HEK293 (cell line): ENCODE measurements at regions not wholly inside any gene's neighbourhood (a gene's known extent, or its start where the extent isn't known, plus 50 kb on each side); places are given as distances from the start of the nearest gene placed in this dataset.

Experiments used
- CTCF ChIA-PET: fragments of 350-600 bp; formaldehyde crosslinking; extraction: SDS; loops from one replicate; lab custom pipeline; 2021; ENCODE audit warnings: antibody characterized with exemption; lab: Yijun Ruan, JAX
- POLR2A ChIA-PET: fragments of 300-600 bp; formaldehyde crosslinking; extraction: SDS; loops from one replicate; lab custom pipeline; 2020; ENCODE audit warnings: antibody characterized with exemption, inconsistent platforms; lab: Yijun Ruan, JAX
- H3K27ac ChIP-seq: fragments of 200-500 bp; sonication (Bioruptor generic); 2 replicates; pipeline ENCODE4 v1.5.1; 2014; ENCODE audit warnings: low read depth, low read length, control low read depth, inconsistent platforms; ENCODE audit errors: extremely low read depth
- H3K36me3 ChIP-seq, 2 experiments: fragments of 200-500 bp in 1 of 2; sonication (Bioruptor generic) in 1 of 2; 1 replicate in 1 of 2; 2 replicates in 1 of 2; pipeline ENCODE4 v1.5.1; 2014 to 2017; ENCODE audit warnings: inconsistent platforms in 2 of 2, low read length in 2 of 2; ENCODE audit not compliant: control insufficient read depth in 2 of 2, insufficient read depth in 1 of 2
- H3K4me1 ChIP-seq: fragments of 200-500 bp; sonication (Bioruptor generic); 2 replicates; pipeline ENCODE4 v1.5.1; 2014; ENCODE audit warnings: mild to moderate bottlenecking, low read length, inconsistent platforms; ENCODE audit not compliant: control insufficient read depth, insufficient read depth
- H3K4me3 ChIP-seq: 2 replicates; pipeline ENCODE4 v1.5.1; 2011; ENCODE audit warnings: low read depth, mild to moderate bottlenecking, control low read depth, low read length, moderate library complexity
- H3K9me3 ChIP-seq: fragments of 200-500 bp; sonication (Bioruptor generic); 2 replicates; pipeline ENCODE4 v1.5.1; 2014; ENCODE audit warnings: low read depth, low read length, inconsistent platforms; ENCODE audit not compliant: control insufficient read depth, insufficient read depth
- ELK4 ChIP-seq: IDR thresholded peaks from 2 replicates; pipeline ENCODE4 v1.6.1; 2011; ENCODE audit warnings: mild to moderate bottlenecking, low read depth, low read length, borderline replicate concordance
- IKZF3 ChIP-seq: fragments of 450-650 bp; IDR thresholded peaks from 2 replicates; pipeline ENCODE4 v1.5.0; 2018; ENCODE audit warnings: missing biosample characterization, mild to moderate bottlenecking, missing genetic modification characterization, moderate library complexity
- OVOL3 ChIP-seq: fragments of 450-650 bp; formaldehyde crosslinking; IDR thresholded peaks from 2 replicates; pipeline ENCODE4 v1.5.1; 2016; ENCODE audit warnings: missing biosample characterization, missing genetic modification characterization
- SP2 ChIP-seq: fragments of 450-650 bp; formaldehyde crosslinking; IDR thresholded peaks from 2 replicates; pipeline ENCODE4 v1.5.1; 2016; ENCODE audit warnings: missing biosample characterization, missing genetic modification characterization
- ZBTB6 ChIP-seq: fragments of 450-650 bp; formaldehyde crosslinking; IDR thresholded peaks from 2 replicates; pipeline ENCODE4 v1.5.1; 2017; ENCODE audit warnings: missing biosample characterization, missing genetic modification characterization
- ZBTB8A ChIP-seq: fragments of 450-650 bp; formaldehyde crosslinking; IDR thresholded peaks from 2 replicates; pipeline ENCODE4 v1.5.1; 2016; ENCODE audit warnings: missing biosample characterization, missing genetic modification characterization
- ZNF146 ChIP-seq: fragments of 450-650 bp; formaldehyde crosslinking; IDR thresholded peaks from 2 replicates; pipeline ENCODE4 v1.5.1; 2016; ENCODE audit warnings: missing biosample characterization, missing genetic modification characterization
- ZNF184 ChIP-seq: fragments of 450-650 bp; IDR thresholded peaks from 2 replicates; pipeline ENCODE4 v1.5.1; 2018; ENCODE audit warnings: missing biosample characterization, mild to moderate bottlenecking, missing genetic modification characterization
- ZNF211 ChIP-seq: fragments of 450-650 bp; formaldehyde crosslinking; IDR thresholded peaks from 2 replicates; pipeline ENCODE4 v1.5.1; 2016; ENCODE audit warnings: low read depth, missing biosample characterization, missing genetic modification characterization
- ZNF221 ChIP-seq: fragments of 450-650 bp; formaldehyde crosslinking; IDR thresholded peaks from 2 replicates; pipeline ENCODE4 v1.5.1; 2017; ENCODE audit warnings: missing biosample characterization, missing genetic modification characterization, borderline replicate concordance
- ZNF239 ChIP-seq: fragments of 450-650 bp; formaldehyde crosslinking; IDR thresholded peaks from 2 replicates; pipeline ENCODE4 v1.5.1; 2016; ENCODE audit warnings: missing biosample characterization, missing genetic modification characterization
- ZNF24 ChIP-seq: fragments of 450-650 bp; formaldehyde crosslinking; IDR thresholded peaks from 2 replicates; pipeline ENCODE4 v1.5.1; 2016; ENCODE audit warnings: missing biosample characterization, missing genetic modification characterization
- ZNF324 ChIP-seq: fragments of 450-650 bp; formaldehyde crosslinking; IDR thresholded peaks from 2 replicates; pipeline ENCODE4 v1.5.1; 2016; ENCODE audit warnings: missing biosample characterization, missing genetic modification characterization
- ZNF354C ChIP-seq: fragments of 450-650 bp; formaldehyde crosslinking; IDR thresholded peaks from 2 replicates; pipeline ENCODE4 v1.5.1; 2016; ENCODE audit warnings: missing biosample characterization, missing genetic modification characterization, low read depth, borderline replicate concordance
- ZNF416 ChIP-seq: fragments of 450-650 bp; formaldehyde crosslinking; IDR thresholded peaks from 2 replicates; pipeline ENCODE4 v1.5.1; 2016; ENCODE audit warnings: missing biosample characterization, missing genetic modification characterization
- ZNF449 ChIP-seq: fragments of 450-650 bp; formaldehyde crosslinking; IDR thresholded peaks from 2 replicates; pipeline ENCODE4 v1.5.1; 2017; ENCODE audit warnings: missing biosample characterization, mild to moderate bottlenecking, missing genetic modification characterization, moderate library complexity
- ZNF544 ChIP-seq: fragments of 450-650 bp; formaldehyde crosslinking; IDR thresholded peaks from 2 replicates; pipeline ENCODE4 v1.5.0; 2017; ENCODE audit warnings: missing biosample characterization, missing genetic modification characterization
- ZNF560 ChIP-seq: fragments of 450-650 bp; formaldehyde crosslinking; IDR thresholded peaks from 2 replicates; pipeline ENCODE4 v1.5.1; 2017; ENCODE audit warnings: missing biosample characterization, missing genetic modification characterization, borderline replicate concordance
- ZNF624 ChIP-seq: fragments of 450-650 bp; formaldehyde crosslinking; IDR thresholded peaks from 2 replicates; pipeline ENCODE4 v1.5.1; 2017; ENCODE audit warnings: missing biosample characterization, missing genetic modification characterization
- ZNF658 ChIP-seq: fragments of 450-650 bp; formaldehyde crosslinking; IDR thresholded peaks from 2 replicates; pipeline ENCODE4; 2016; ENCODE audit warnings: missing biosample characterization, missing genetic modification characterization
- ZNF664 ChIP-seq: fragments of 450-650 bp; formaldehyde crosslinking; IDR thresholded peaks from 2 replicates; pipeline ENCODE4 v1.5.1; 2016; ENCODE audit warnings: missing biosample characterization, missing genetic modification characterization
- ZSCAN16 ChIP-seq: fragments of 450-650 bp; formaldehyde crosslinking; IDR thresholded peaks from 2 replicates; pipeline ENCODE4 v1.5.1; 2016; ENCODE audit warnings: missing biosample characterization, missing genetic modification characterization

- TF ChIP-seq ZNF449 (tag by site-specific recombination), result no peak
- no peak for TF ChIP-seq IKZF3 (tag by site-specific recombination)
- TF ChIP-seq ZNF184 (tag by site-specific recombination), result no peak
- TF ChIP-seq ZNF560 (tag by site-specific recombination), result no peak
- TF ChIP-seq ZBTB6, result no peak
- no peak for TF ChIP-seq ZNF664 (tag by site-specific recombination)
- TF ChIP-seq ZNF544 (tag by site-specific recombination), result no peak
- TF ChIP-seq ZNF24, result no peak
- no peak for TF ChIP-seq ZNF146 (tag by site-specific recombination)
- no peak for TF ChIP-seq ELK4
- no peak for TF ChIP-seq SP2 (tag by site-specific recombination)
- no peak for TF ChIP-seq ZBTB8A (tag by site-specific recombination)
- no peak for TF ChIP-seq ZNF221 (tag by site-specific recombination)
- TF ChIP-seq ZNF416 (tag by site-specific recombination), result no peak
- TF ChIP-seq ZNF239 (tag by site-specific recombination), result no peak
- no peak for TF ChIP-seq ZNF324 (tag by site-specific recombination)
- TF ChIP-seq OVOL3 (tag by site-specific recombination), result no peak
- no peak for TF ChIP-seq ZNF658
- no peaks in the 10 kb centered on the region for H3K36me3 ChIP-seq
- no peak overlapping the region for H3K27ac ChIP-seq
- no peaks in the 10 kb centered on the region for H3K9me3 ChIP-seq
- H3K4me3 ChIP-seq, result no peak overlapping the region
- H3K4me1 ChIP-seq, result no peaks in the 10 kb centered on the region
- CTCF ChIA-PET, result interaction anchor here (0.7 kb wide), 1 partner anchor 1454 kb away, joined by 3 read pairs; no protein-coding TSS in a partner anchor
- POLR2A ChIA-PET, result no interaction called here
Observed at GRCh38 chr10:3271354-3272115, 99.0 kb upstream of the PITRM1 start.

- no peak overlapping the region for H3K4me3 ChIP-seq
- TF ChIP-seq ZNF354C (tag by site-specific recombination) (no peak), ZSCAN16 (no peak), ZNF624 (tag by site-specific recombination) (no peak), ZNF211 (tag by site-specific recombination) (no peak)
- TF ChIP-seq, all 188 proteins: peak for 0
- H3K4me1 ChIP-seq, result no peaks in the 10 kb centered on the region
- CTCF ChIA-PET, result interaction anchor here (1.2 kb wide), 1 partner anchor 73 kb away, joined by 3 read pairs; no protein-coding TSS in a partner anchor
- H3K9me3 ChIP-seq, result no peaks in the 10 kb centered on the region
- POLR2A ChIA-PET, result no interaction called here
- no peaks in the 10 kb centered on the region for H3K36me3 ChIP-seq
- no peak overlapping the region for H3K27ac ChIP-seq
Observed at GRCh38 chr10:3270577-3271316, 98.2 kb upstream of the PITRM1 start.
